ENCODE measurements at regions not wholly inside any gene's neighbourhood (a gene's known extent, or its start where the extent isn't known, plus 50 kb on each side); places are given as distances from the start of the nearest gene placed in this dataset.

DNA sequence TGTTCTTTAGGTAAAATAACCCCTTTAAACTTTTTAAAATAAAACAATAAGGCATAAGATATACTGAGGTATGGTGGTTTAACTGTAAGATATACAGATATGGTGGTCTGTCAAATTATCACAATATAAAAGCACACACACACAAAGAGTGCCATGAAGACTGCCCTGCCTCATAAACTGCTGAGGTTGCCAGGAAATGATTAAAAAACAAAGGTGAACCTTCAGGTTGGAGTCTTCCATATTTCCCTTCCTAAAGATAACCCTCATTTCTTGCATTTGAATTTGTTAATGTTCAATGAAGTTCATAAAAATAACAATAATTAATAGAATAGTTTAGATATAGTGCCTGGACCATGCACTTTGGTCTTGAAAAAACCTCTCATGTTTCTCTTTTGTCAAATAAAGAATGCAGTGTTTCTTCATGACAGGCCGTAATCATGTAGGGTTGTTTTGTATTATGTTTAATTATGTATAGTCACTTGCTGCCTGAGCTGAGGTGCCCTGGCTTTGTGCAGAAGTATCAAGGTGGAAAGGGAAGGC, 123.6 kb upstream of the B3GALT2 start:
- Histone ChIP-seq H3K36me3 (ENCODE audit: low read depth) (no peaks in the 10 kb centered on the region), H3K79me2 (ENCODE audit: low read depth) (no peaks in the 10 kb centered on the region), H3K4me1 (replicated peaks; ENCODE audit: insufficient read depth) (no peaks in the 10 kb centered on the region), H3K9me3 (ENCODE audit: insufficient read depth, low read depth) (no peaks in the 10 kb centered on the region), H3F3A (ENCODE audit: insufficient read depth, low read depth) (no peaks in the 10 kb centered on the region), H3K4me2 (no peak overlapping the region), H4K20me1 (ENCODE audit: insufficient read depth) (no peaks in the 10 kb centered on the region), H2AFZ (no peak overlapping the region), H3K27ac (no peak overlapping the region), H3K9me2 (ENCODE audit: insufficient read depth) (no peaks in the 10 kb centered on the region), H3K27me3 (ENCODE audit: insufficient read depth, low read depth) (no peaks in the 10 kb centered on the region), H3K4me3 (no peak overlapping the region)
- TF ChIP-seq EZH2 (IDR thresholded peaks at IDR 0.05; ENCODE audit: low read depth): no peak
- TF ChIP-seq, protein P1, sequence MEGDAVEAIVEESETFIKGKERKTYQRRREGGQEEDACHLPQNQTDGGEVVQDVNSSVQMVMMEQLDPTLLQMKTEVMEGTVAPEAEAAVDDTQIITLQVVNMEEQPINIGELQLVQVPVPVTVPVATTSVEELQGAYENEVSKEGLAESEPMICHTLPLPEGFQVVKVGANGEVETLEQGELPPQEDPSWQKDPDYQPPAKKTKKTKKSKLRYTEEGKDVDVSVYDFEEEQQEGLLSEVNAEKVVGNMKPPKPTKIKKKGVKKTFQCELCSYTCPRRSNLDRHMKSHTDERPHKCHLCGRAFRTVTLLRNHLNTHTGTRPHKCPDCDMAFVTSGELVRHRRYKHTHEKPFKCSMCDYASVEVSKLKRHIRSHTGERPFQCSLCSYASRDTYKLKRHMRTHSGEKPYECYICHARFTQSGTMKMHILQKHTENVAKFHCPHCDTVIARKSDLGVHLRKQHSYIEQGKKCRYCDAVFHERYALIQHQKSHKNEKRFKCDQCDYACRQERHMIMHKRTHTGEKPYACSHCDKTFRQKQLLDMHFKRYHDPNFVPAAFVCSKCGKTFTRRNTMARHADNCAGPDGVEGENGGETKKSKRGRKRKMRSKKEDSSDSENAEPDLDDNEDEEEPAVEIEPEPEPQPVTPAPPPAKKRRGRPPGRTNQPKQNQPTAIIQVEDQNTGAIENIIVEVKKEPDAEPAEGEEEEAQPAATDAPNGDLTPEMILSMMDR (conservative IDR thresholded peaks at IDR 0.05): no peak
- intact Hi-C loops (cut with micrococcal nuclease; ENCODE audit: unreplicated experiment): no loop called here
- BruUV-seq (replicated peaks): no TSS peak
- POLR2A ChIA-PET (ENCODE audit: unreplicated experiment): no interaction called here
- no peak for DNase-seq
- CTCF ChIA-PET: no interaction called here

DNA sequence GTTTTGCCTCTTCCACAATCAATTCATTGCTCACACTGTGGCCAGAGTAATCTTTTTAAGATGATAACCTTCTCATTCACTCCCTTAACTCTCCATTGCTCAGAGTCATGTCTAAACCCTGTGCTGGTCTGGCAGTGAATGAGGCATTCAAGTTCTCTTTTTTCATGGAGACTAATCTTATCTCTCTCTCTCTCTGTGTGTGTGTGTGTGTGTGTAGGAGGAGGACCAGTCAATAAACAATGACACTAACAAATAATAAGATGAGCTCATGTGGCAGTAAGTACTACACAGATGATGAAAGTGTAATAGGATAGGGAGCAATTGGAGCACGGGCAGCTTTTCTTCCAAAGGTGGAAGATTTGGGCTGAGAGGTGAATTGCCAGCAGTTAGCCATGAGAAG, 122.0 kb upstream of the B3GALT2 start:
- no peaks in the 10 kb centered on the region for H3F3A ChIP-seq (ENCODE audit: insufficient read depth, low read depth)
- ChIA-PET POLR2A (ENCODE audit: unreplicated experiment) (no interaction called here), CTCF (no interaction called here)
- no peaks in the 10 kb centered on the region for H3K79me2 ChIP-seq (ENCODE audit: low read depth)
- intact Hi-C loops (cut with micrococcal nuclease; ENCODE audit: unreplicated experiment): no loop called here
- no peaks in the 10 kb centered on the region for H3K27me3 ChIP-seq (ENCODE audit: insufficient read depth, low read depth)
- no peak overlapping the region for H3K4me2 ChIP-seq
- no TSS peak for BruUV-seq (replicated peaks)
- no peak for DNase-seq
- H3K9me2 ChIP-seq (ENCODE audit: insufficient read depth): no peaks in the 10 kb centered on the region
- H3K36me3 ChIP-seq (ENCODE audit: low read depth): no peaks in the 10 kb centered on the region
- no peak overlapping the region for H3K27ac ChIP-seq
- H3K9me3 ChIP-seq (ENCODE audit: insufficient read depth, low read depth): no peaks in the 10 kb centered on the region
- H3K4me3 ChIP-seq: no peak overlapping the region
- TF ChIP-seq, protein P1 (conservative IDR thresholded peaks at IDR 0.05): no peak
- no peak for TF ChIP-seq EZH2 (IDR thresholded peaks at IDR 0.05; ENCODE audit: low read depth)
- H4K20me1 ChIP-seq (ENCODE audit: insufficient read depth): no peaks in the 10 kb centered on the region
- no peaks in the 10 kb centered on the region for H3K4me1 ChIP-seq (replicated peaks; ENCODE audit: insufficient read depth)
- no peak overlapping the region for H2AFZ ChIP-seq

DNA sequence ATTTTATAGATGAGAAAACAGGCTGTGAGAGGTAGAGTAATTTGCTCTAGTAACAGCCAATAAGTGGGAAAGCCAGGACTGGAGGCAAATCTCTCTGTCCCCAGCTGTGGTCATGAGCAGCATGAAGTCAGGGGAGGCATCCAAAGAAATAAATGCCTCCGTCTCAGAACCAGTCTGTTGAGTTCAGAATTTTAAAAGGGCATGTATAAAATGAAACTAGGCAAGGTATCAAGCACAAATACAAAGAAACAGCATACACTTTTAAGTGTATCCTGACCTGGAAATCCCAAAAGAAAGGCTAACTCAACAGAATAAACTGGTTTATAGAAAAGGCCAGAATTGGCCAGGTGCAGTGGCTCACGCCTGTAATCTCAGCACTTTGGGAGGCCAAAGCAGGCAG, 120.0 kb upstream of the B3GALT2 start:
- DNase-seq: no peak
- ChIA-PET CTCF (no interaction called here), POLR2A (ENCODE audit: unreplicated experiment) (no interaction called here)
- no peaks in the 10 kb centered on the region for H3F3A ChIP-seq (ENCODE audit: insufficient read depth, low read depth)
- no peaks in the 10 kb centered on the region for H3K27me3 ChIP-seq (ENCODE audit: insufficient read depth, low read depth)
- H2AFZ ChIP-seq: no peak overlapping the region
- H3K27ac ChIP-seq: no peak overlapping the region
- H3K9me3 ChIP-seq (ENCODE audit: insufficient read depth, low read depth): no peaks in the 10 kb centered on the region
- TF ChIP-seq, protein P1 (conservative IDR thresholded peaks at IDR 0.05): no peak
- TF ChIP-seq EZH2 (IDR thresholded peaks at IDR 0.05; ENCODE audit: low read depth): no peak
- no peaks in the 10 kb centered on the region for H3K36me3 ChIP-seq (ENCODE audit: low read depth)
- no peak overlapping the region for H3K4me3 ChIP-seq
- no TSS peak for BruUV-seq (replicated peaks)
- H4K20me1 ChIP-seq (ENCODE audit: insufficient read depth): no peaks in the 10 kb centered on the region
- H3K4me2 ChIP-seq: no peak overlapping the region
- H3K9me2 ChIP-seq (ENCODE audit: insufficient read depth): no peaks in the 10 kb centered on the region
- H3K79me2 ChIP-seq (ENCODE audit: low read depth): no peaks in the 10 kb centered on the region
- intact Hi-C loops (cut with micrococcal nuclease; ENCODE audit: unreplicated experiment): no loop called here
- no peaks in the 10 kb centered on the region for H3K4me1 ChIP-seq (replicated peaks; ENCODE audit: insufficient read depth)

Data from PC-9 (cell line).